Endometrium (tissue), 2 donors: ENCODE measurements at regions not wholly inside any gene's neighbourhood (a gene's known extent, or its start where the extent isn't known, plus 50 kb on each side); places are given as distances from the start of the nearest gene placed in this dataset.

Experiments used
- FAIRE-seq: peaks from 2 replicates; lab custom pipeline; 2012; peaks lifted over from hg19 to GRCh38; lab: Jason Lieb, UNC
- donor health status: control.
- donor health status: control.

- no peak for FAIRE-seq
Observed at GRCh38 chr2:164178835-164179465, 442.3 kb downstream of the GRB14 start.

- no peak for FAIRE-seq
Observed at GRCh38 chr2:164164602-164165001, 428.8 kb upstream of the FIGN start.

- FAIRE-seq, result no peak
Observed at GRCh38 chr2:164155558-164155957, 419.8 kb upstream of the FIGN start.

- no peak for FAIRE-seq
Observed at GRCh38 chr2:164151522-164151921, 415.7 kb upstream of the FIGN start.

GRCh38 chr2:164150604-164151003 is 414.8 kb upstream of the FIGN start:
- no peak for FAIRE-seq

GRCh38 chr2:164146441-164146840 is 410.6 kb upstream of the FIGN start:
- no peak for FAIRE-seq

GRCh38 chr2:164145093-164145987 is 409.5 kb upstream of the FIGN start:
- no peak for FAIRE-seq

GRCh38 chr2:164143183-164143930 is 407.5 kb upstream of the FIGN start:
- FAIRE-seq, result no peak

- FAIRE-seq, result no peak
Observed at GRCh38 chr2:164142755-164143154, 406.9 kb upstream of the FIGN start.

GRCh38 chr2:164141271-164141670 is 405.5 kb upstream of the FIGN start:
- no peak for FAIRE-seq

GRCh38 chr2:164138750-164139149 is 402.9 kb upstream of the FIGN start:
- no peak for FAIRE-seq

GRCh38 chr2:164134336-164134735 is 398.5 kb upstream of the FIGN start:
- no peak for FAIRE-seq

- no peak for FAIRE-seq
Observed at GRCh38 chr2:164127971-164128527, 392.2 kb upstream of the FIGN start.

GRCh38 chr2:164126960-164127660 is 391.3 kb upstream of the FIGN start:
- no peak for FAIRE-seq

- FAIRE-seq, result no peak
Observed at GRCh38 chr2:164115806-164116205, 380.0 kb upstream of the FIGN start.

GRCh38 chr2:164114937-164115336 is 379.1 kb upstream of the FIGN start:
- FAIRE-seq, result no peak

GRCh38 chr2:164112105-164112504 is 376.3 kb upstream of the FIGN start:
- FAIRE-seq, result no peak

GRCh38 chr2:164110515-164110914 is 374.7 kb upstream of the FIGN start:
- FAIRE-seq, result no peak

- no peak for FAIRE-seq
Observed at GRCh38 chr2:164109006-164109405, 373.2 kb upstream of the FIGN start.

- no peak for FAIRE-seq
Observed at GRCh38 chr2:164103271-164103670, 367.5 kb upstream of the FIGN start.

- FAIRE-seq, result no peak
Observed at GRCh38 chr2:164102366-164102765, 366.6 kb upstream of the FIGN start.

- no peak for FAIRE-seq
Observed at GRCh38 chr2:164091673-164092072, 355.9 kb upstream of the FIGN start.
